ENCODE measurements at regions not wholly inside any gene's neighbourhood (a gene's known extent, or its start where the extent isn't known, plus 50 kb on each side); places are given as distances from the start of the nearest gene placed in this dataset.
"Not testable (repeated sequence)": the region's sequence is repeated elsewhere in the genome, so short reads cannot be mapped to it uniquely, and the experiment has no call there.

GRCh38 chr12:85580562-85581168 is 255.5 kb downstream of the RASSF9 start:
- no peak for DNase-seq

- no peak for DNase-seq
Measured at GRCh38 chr12:85587158-85587557, 249.1 kb downstream of the RASSF9 start.

GRCh38 chr12:85588221-85588620 is 248.0 kb downstream of the RASSF9 start:
- no peak for DNase-seq

- DNase-seq = no peak
Measured at GRCh38 chr12:85600841-85601240, 235.4 kb downstream of the RASSF9 start.

GRCh38 chr12:85603556-85603955 is 232.7 kb downstream of the RASSF9 start:
- no peak for DNase-seq

GRCh38 chr12:85606455-85606854 is 229.8 kb downstream of the RASSF9 start:
- no peak for DNase-seq

GRCh38 chr12:85609778-85610177 is 226.4 kb downstream of the RASSF9 start:
- no peak for DNase-seq

GRCh38 chr12:85610194-85610593 is 226.0 kb downstream of the RASSF9 start:
- DNase-seq = no peak

GRCh38 chr12:85616201-85616600 is 220.0 kb downstream of the RASSF9 start:
- no peak for DNase-seq

GRCh38 chr12:85617307-85618091 is 218.7 kb downstream of the RASSF9 start:
- DNase-seq = no peak

GRCh38 chr12:85621041-85621440 is 215.2 kb downstream of the RASSF9 start:
- DNase-seq = no peak

GRCh38 chr12:85623763-85624162 is 212.4 kb downstream of the RASSF9 start:
- no peak for DNase-seq

- no peak for DNase-seq
Measured at GRCh38 chr12:85625467-85625866, 210.7 kb downstream of the RASSF9 start.

GRCh38 chr12:85626001-85626783 is 210.0 kb downstream of the RASSF9 start:
- peak; percentile 58 for DNase-seq

- no peak for DNase-seq
Measured at GRCh38 chr12:85626784-85627171, 209.4 kb downstream of the RASSF9 start.

GRCh38 chr12:85627584-85627983 is 208.6 kb downstream of the RASSF9 start:
- no peak for DNase-seq

GRCh38 chr12:85628562-85628961 is 207.6 kb downstream of the RASSF9 start:
- DNase-seq = not testable (repeated sequence)

GRCh38 chr12:85630851-85631250 is 205.4 kb downstream of the RASSF9 start:
- no peak for DNase-seq

GRCh38 chr12:85632390-85632789 is 203.8 kb downstream of the RASSF9 start:
- DNase-seq = no peak

- no peak for DNase-seq
Measured at GRCh38 chr12:85633491-85633890, 202.7 kb downstream of the RASSF9 start.

- no peak for DNase-seq
Measured at GRCh38 chr12:85639834-85640233, 196.4 kb downstream of the RASSF9 start.

- no peak for DNase-seq
Measured at GRCh38 chr12:85641796-85642195, 194.4 kb downstream of the RASSF9 start.

- no peak for DNase-seq
Measured at GRCh38 chr12:85642288-85642687, 193.9 kb downstream of the RASSF9 start.

- peak; percentile 53 for DNase-seq
Measured at GRCh38 chr12:85642808-85643207, 193.4 kb downstream of the RASSF9 start.

Measured in MV-4-11 (cell line).